ENCODE measurements at regions not wholly inside any gene's neighbourhood (a gene's known extent, or its start where the extent isn't known, plus 50 kb on each side); places are given as distances from the start of the nearest gene placed in this dataset.
"Not testable (repeated sequence)": the region's sequence is repeated elsewhere in the genome, so short reads cannot be mapped to it uniquely, and the experiment has no call there.

- no peak for DNase-seq (ENCODE audit: low spot score)
Observed at GRCh38 chr10:23955456-23956225, 253.3 kb upstream of the KIAA1217 start.

- no peak for DNase-seq (ENCODE audit: low spot score)
Observed at GRCh38 chr10:23965123-23965522, 243.8 kb upstream of the KIAA1217 start.

GRCh38 chr10:23965880-23966279 is 243.1 kb upstream of the KIAA1217 start:
- DNase-seq (ENCODE audit: low spot score): no peak

GRCh38 chr10:23966504-23967051 is 242.4 kb upstream of the KIAA1217 start:
- no peak for DNase-seq (ENCODE audit: low spot score)

- no peak for DNase-seq (ENCODE audit: low spot score)
Observed at GRCh38 chr10:23968301-23968700, 240.6 kb upstream of the KIAA1217 start.

GRCh38 chr10:23974746-23975272 is 234.1 kb upstream of the KIAA1217 start:
- DNase-seq (ENCODE audit: low spot score): no peak

GRCh38 chr10:23975431-23975830 is 233.5 kb upstream of the KIAA1217 start:
- DNase-seq (ENCODE audit: low spot score): no peak

GRCh38 chr10:23976275-23976674 is 232.7 kb upstream of the KIAA1217 start:
- no peak for DNase-seq (ENCODE audit: low spot score)

- no peak for DNase-seq (ENCODE audit: low spot score)
Observed at GRCh38 chr10:23978317-23978716, 230.6 kb upstream of the KIAA1217 start.

GRCh38 chr10:23980094-23980493 is 228.8 kb upstream of the KIAA1217 start:
- DNase-seq (ENCODE audit: low spot score): no peak

- DNase-seq (ENCODE audit: low spot score): no peak
Observed at GRCh38 chr10:23981520-23982309, 227.2 kb upstream of the KIAA1217 start.

GRCh38 chr10:23984405-23984804 is 224.5 kb upstream of the KIAA1217 start:
- DNase-seq (ENCODE audit: low spot score): not testable (repeated sequence)

- no peak for DNase-seq (ENCODE audit: low spot score)
Observed at GRCh38 chr10:23988006-23988405, 220.9 kb upstream of the KIAA1217 start.

- peak; percentile 21 for DNase-seq (ENCODE audit: low spot score)
Observed at GRCh38 chr10:23994459-23995046, 214.4 kb upstream of the KIAA1217 start.

GRCh38 chr10:23999445-23999844 is 209.5 kb upstream of the KIAA1217 start:
- no peak for DNase-seq (ENCODE audit: low spot score)

- DNase-seq (ENCODE audit: low spot score): no peak
Observed at GRCh38 chr10:24000271-24000813, 208.6 kb upstream of the KIAA1217 start.

GRCh38 chr10:24006741-24007140 is 202.2 kb upstream of the KIAA1217 start:
- DNase-seq (ENCODE audit: low spot score): no peak

GRCh38 chr10:24007359-24007758 is 201.6 kb upstream of the KIAA1217 start:
- no peak for DNase-seq (ENCODE audit: low spot score)

- no peak for DNase-seq (ENCODE audit: low spot score)
Observed at GRCh38 chr10:24008164-24009091, 200.5 kb upstream of the KIAA1217 start.

GRCh38 chr10:24009115-24009514 is 199.8 kb upstream of the KIAA1217 start:
- DNase-seq (ENCODE audit: low spot score): no peak

GRCh38 chr10:24009736-24010135 is 199.2 kb upstream of the KIAA1217 start:
- DNase-seq (ENCODE audit: low spot score): no peak
